ENCODE measurements at regions not wholly inside any gene's neighbourhood (a gene's known extent, or its start where the extent isn't known, plus 50 kb on each side); places are given as distances from the start of the nearest gene placed in this dataset.
"Not testable (repeated sequence)": the region's sequence is repeated elsewhere in the genome, so short reads cannot be mapped to it uniquely, and the experiment has no call there.

GRCh38 chr18:78878335-78878734, 101.3 kb upstream of the SALL3 start:
- DNase-seq (no peak), ATAC-seq (no peak)
- Histone ChIP-seq H3K27me3 (peaks cover 8 to 40% of the 10 kb centered on the region in 2 donors), H3K4me1 (peaks cover 0 to 5% of the 10 kb centered on the region in 2 donors), H3K4me3 (no peak overlapping the region), H3K27ac (no peak overlapping the region), H3K36me3 (no peaks in the 10 kb centered on the region), H3K9me3 (peaks cover 0 to under 1% of the 10 kb centered on the region in 2 donors)
- intact Hi-C loops (cut with DNase I): no loop called here
- TF ChIP-seq, protein P1, sequence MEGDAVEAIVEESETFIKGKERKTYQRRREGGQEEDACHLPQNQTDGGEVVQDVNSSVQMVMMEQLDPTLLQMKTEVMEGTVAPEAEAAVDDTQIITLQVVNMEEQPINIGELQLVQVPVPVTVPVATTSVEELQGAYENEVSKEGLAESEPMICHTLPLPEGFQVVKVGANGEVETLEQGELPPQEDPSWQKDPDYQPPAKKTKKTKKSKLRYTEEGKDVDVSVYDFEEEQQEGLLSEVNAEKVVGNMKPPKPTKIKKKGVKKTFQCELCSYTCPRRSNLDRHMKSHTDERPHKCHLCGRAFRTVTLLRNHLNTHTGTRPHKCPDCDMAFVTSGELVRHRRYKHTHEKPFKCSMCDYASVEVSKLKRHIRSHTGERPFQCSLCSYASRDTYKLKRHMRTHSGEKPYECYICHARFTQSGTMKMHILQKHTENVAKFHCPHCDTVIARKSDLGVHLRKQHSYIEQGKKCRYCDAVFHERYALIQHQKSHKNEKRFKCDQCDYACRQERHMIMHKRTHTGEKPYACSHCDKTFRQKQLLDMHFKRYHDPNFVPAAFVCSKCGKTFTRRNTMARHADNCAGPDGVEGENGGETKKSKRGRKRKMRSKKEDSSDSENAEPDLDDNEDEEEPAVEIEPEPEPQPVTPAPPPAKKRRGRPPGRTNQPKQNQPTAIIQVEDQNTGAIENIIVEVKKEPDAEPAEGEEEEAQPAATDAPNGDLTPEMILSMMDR (IDR thresholded peaks at IDR 0.05): no peak

DNA sequence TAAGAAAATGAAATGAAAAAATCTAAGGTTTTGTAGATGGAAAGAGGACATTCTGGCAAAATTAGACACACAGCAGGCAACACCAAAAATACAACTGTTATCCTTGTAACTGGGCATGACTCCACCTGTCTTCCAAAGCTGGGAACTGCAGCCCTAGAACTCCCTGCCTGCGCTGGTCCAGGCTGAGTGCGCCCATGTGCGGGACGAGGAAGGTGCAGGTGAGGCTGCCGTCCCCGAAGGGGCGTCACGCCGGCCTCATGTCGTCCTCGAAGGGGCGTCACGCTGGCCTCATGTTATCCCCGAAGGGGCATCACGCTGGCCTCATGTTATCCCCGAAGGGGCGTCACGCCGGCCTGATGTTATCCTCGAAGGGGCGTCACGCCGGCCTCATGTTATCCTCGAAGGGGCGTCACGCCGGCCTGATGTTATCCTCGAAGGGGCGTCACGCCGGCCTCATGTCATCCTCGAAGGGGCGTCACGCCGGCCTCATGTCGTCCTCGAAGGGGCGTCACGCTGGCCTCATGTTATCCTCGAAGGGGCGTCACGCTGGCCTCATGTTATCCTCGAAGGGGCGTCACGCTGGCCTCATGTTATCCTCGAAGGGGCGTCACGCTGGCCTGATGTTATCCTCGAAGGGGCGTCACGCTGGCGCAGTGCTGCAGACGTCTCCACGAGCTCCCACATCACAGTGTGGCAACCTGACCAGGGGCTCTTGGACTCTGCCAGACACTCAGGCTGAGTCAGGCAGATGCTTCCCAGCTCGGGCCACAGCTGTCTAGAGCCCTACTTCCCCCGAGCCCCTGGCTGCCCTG, 100.3 kb upstream of the SALL3 start:
- H3K27me3 ChIP-seq: peaks cover 8 to 40% of the 10 kb centered on the region in 2 donors
- H3K4me1 ChIP-seq; ATAC-seq; DNase-seq; H3K36me3 ChIP-seq; H3K4me3 ChIP-seq; H3K27ac ChIP-seq; H3K9me3 ChIP-seq; intact Hi-C loops (cut with DNase I): not testable (repeated sequence)
- TF ChIP-seq, protein P1 (IDR thresholded peaks at IDR 0.05): peak; percentile 22 to 46

- H3K4me3 ChIP-seq: no peak overlapping the region
- no peak overlapping the region for H3K27ac ChIP-seq
- H3K27me3 ChIP-seq: peaks cover 2 to 11% of the 10 kb centered on the region in 2 donors
- H3K36me3 ChIP-seq: no peaks in the 10 kb centered on the region
- H3K4me1 ChIP-seq: no peaks in the 10 kb centered on the region
- DNase-seq (no peak), ATAC-seq (no peak)
- intact Hi-C loops (cut with DNase I): no loop called here
- H3K9me3 ChIP-seq: peaks cover 0 to 19% of the 10 kb centered on the region in 2 donors
- TF ChIP-seq, protein P1 (IDR thresholded peaks at IDR 0.05): no peak
Observed at GRCh38 chr18:78882585-78882984, 97.0 kb upstream of the SALL3 start.

DNA sequence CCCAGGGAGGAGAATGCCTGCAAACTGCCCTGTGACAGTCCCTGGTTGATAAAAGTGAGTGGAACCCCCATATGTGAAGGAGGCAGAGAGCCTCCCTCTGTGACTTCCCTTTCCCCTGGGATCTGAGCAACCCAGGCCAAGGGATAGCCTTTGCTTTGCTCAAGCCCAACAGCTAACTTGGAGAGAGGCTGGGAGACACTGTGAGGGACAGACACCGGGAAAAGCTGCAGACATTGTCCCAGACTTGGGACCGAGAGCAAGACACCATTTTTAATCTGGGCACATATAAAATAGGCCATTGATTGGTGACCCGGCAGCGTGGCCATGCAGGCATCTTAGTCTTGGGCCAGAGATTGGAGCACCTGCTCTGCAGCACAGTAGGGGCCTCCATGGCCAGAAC, 96.1 kb upstream of the SALL3 start:
- intact Hi-C loops (cut with DNase I): no loop called here

DNA sequence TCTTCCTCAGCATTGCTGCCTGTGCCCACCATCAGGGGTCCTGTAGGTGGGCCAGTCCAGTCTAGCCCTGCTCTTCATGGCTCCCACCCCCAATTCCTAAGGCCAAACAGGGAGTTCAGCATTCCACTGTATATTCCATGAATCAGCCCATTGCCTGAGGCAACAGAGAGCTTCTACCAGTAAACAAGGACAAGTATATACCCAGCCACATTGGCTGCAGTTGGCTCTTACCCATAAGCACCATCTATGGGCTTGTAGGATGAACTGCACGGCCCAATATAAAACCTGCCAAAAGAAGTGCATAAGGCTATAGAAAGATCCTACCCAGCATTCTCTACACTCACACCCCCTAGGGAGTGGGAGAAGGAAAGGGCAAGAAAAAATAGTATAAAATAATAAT, 95.1 kb upstream of the SALL3 start:
- ATAC-seq (no peak), DNase-seq (no peak)
- no peaks in the 10 kb centered on the region for H3K27me3 ChIP-seq
- intact Hi-C loops (cut with DNase I): no loop called here
- H3K9me3 ChIP-seq: peaks cover 0 to 35% of the 10 kb centered on the region in 2 donors
- no peaks in the 10 kb centered on the region for H3K4me1 ChIP-seq
- H3K4me3 ChIP-seq: no peak overlapping the region
- no peak overlapping the region for H3K27ac ChIP-seq
- no peaks in the 10 kb centered on the region for H3K36me3 ChIP-seq
- TF ChIP-seq, protein P1 (IDR thresholded peaks at IDR 0.05): no peak

More for the DNA sequence above, 96.1 kb upstream of the SALL3 start:
- no peak overlapping the region for H3K27ac ChIP-seq
- H3K4me3 ChIP-seq: no peak overlapping the region
- peaks cover 0 to 1% of the 10 kb centered on the region in 2 donors for H3K27me3 ChIP-seq
- H3K4me1 ChIP-seq: no peaks in the 10 kb centered on the region
- H3K9me3 ChIP-seq: peaks cover 0 to 25% of the 10 kb centered on the region in 2 donors
- no peaks in the 10 kb centered on the region for H3K36me3 ChIP-seq
- ATAC-seq (no peak), DNase-seq (no peak)
- TF ChIP-seq, protein P1 (IDR thresholded peaks at IDR 0.05): no peak

Measured in left lung (tissue), 4 donors.